ENCODE measurements at regions not wholly inside any gene's neighbourhood (a gene's known extent, or its start where the extent isn't known, plus 50 kb on each side); places are given as distances from the start of the nearest gene placed in this dataset.
"Not testable (repeated sequence)": the region's sequence is repeated elsewhere in the genome, so short reads cannot be mapped to it uniquely, and the experiment has no call there.

- intact Hi-C loops (cut with DNase I; ENCODE audit: low total_unique reads): no loop called here
- no peak for DNase-seq
- H3K4me3 ChIP-seq: no peak overlapping the region
- peaks cover 0 to 5% (median 0%) of the 10 kb centered on the region in 6 donors for H3K4me1 ChIP-seq
- H3K27ac ChIP-seq: no peak overlapping the region
- 69 to 83% (median 73%) methylated on average over 3 of the region's 3 CpGs for WGBS, 5 donors
- no peaks in the 10 kb centered on the region for H3K36me3 ChIP-seq
- no peak for TF ChIP-seq POLR2A (IDR thresholded peaks at IDR 0.05)
- no peak for TF ChIP-seq POLR2AphosphoS5 (IDR thresholded peaks at IDR 0.05)
- TF ChIP-seq, protein P1, sequence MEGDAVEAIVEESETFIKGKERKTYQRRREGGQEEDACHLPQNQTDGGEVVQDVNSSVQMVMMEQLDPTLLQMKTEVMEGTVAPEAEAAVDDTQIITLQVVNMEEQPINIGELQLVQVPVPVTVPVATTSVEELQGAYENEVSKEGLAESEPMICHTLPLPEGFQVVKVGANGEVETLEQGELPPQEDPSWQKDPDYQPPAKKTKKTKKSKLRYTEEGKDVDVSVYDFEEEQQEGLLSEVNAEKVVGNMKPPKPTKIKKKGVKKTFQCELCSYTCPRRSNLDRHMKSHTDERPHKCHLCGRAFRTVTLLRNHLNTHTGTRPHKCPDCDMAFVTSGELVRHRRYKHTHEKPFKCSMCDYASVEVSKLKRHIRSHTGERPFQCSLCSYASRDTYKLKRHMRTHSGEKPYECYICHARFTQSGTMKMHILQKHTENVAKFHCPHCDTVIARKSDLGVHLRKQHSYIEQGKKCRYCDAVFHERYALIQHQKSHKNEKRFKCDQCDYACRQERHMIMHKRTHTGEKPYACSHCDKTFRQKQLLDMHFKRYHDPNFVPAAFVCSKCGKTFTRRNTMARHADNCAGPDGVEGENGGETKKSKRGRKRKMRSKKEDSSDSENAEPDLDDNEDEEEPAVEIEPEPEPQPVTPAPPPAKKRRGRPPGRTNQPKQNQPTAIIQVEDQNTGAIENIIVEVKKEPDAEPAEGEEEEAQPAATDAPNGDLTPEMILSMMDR (IDR thresholded peaks at IDR 0.05 in 8 of 11, conservative IDR thresholded peaks at IDR 0.05 in 3 of 11): no peak
- no peaks in the 10 kb centered on the region for H3K9me3 ChIP-seq
- peaks cover 0 to 6% (median 0%) of the 10 kb centered on the region in 7 donors for H3K27me3 ChIP-seq (replicated peaks in 1 of 7)
Measured at GRCh38 chr17:20797292-20797691, 217.8 kb downstream of the CDRT15L2 start.

GRCh38 chr17:20800146-20800545 lies 220.6 kb downstream of the CDRT15L2 start:
- Histone ChIP-seq H3K4me1 (peaks cover 0 to 5% (median 0%) of the 10 kb centered on the region in 6 donors), H3K36me3 (no peaks in the 10 kb centered on the region), H3K27me3 (replicated peaks in 1 of 7) (peaks cover 0 to 3% (median 0%) of the 10 kb centered on the region in 7 donors), H3K27ac (no peak overlapping the region), H3K9me3 (no peaks in the 10 kb centered on the region), H3K4me3 (no peak overlapping the region)
- TF ChIP-seq POLR2AphosphoS5 (IDR thresholded peaks at IDR 0.05): no peak
- TF ChIP-seq POLR2A (IDR thresholded peaks at IDR 0.05): no peak
- TF ChIP-seq, protein P1 (IDR thresholded peaks at IDR 0.05 in 8 of 11, conservative IDR thresholded peaks at IDR 0.05 in 3 of 11): no peak
- intact Hi-C loops (cut with DNase I; ENCODE audit: low total_unique reads): no loop called here
- no peak for DNase-seq
- 72 to 89% (median 84%) methylated on average over 2 of the region's 2 CpGs for WGBS, 5 donors

GRCh38 chr17:20805751-20806150 lies 226.2 kb downstream of the CDRT15L2 start:
- peaks cover 0 to 5% (median 0%) of the 10 kb centered on the region in 6 donors for H3K4me1 ChIP-seq
- H3K4me3 ChIP-seq: no peak overlapping the region
- peaks cover 0 to 14% (median 11%) of the 10 kb centered on the region in 8 donors for H3K9me3 ChIP-seq
- H3K27ac ChIP-seq: no peak overlapping the region
- H3K36me3 ChIP-seq: no peaks in the 10 kb centered on the region
- intact Hi-C loops (cut with DNase I; ENCODE audit: low total_unique reads): no loop called here
- no peak for DNase-seq
- no peak for TF ChIP-seq POLR2AphosphoS5 (IDR thresholded peaks at IDR 0.05)
- H3K27me3 ChIP-seq (replicated peaks in 1 of 7): no peaks in the 10 kb centered on the region
- WGBS, 5 donors: 80 to 86% (median 84%) methylated on average over 3 of the region's 3 CpGs

DNA sequence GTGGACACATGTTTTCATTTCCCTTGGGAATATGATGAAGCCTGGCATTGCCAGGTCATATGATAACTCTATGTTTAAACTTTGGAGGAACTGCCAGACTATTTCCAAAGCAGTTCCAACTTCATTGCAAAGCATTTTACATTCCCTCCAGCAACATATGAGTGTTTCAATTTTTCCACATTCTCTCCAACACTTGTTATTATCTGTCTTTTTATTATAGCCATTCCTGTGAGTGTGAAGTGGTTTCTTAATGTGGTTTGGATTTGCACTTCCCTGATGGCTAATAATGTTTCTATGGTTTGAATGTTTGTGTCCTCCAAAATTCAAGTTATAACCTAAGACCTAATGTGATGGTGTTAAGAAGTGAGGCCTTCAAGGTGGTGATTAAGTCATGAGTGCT lies 228.0 kb downstream of the CDRT15L2 start:
- H3K27ac ChIP-seq; H3K36me3 ChIP-seq; H3K27me3 ChIP-seq (replicated peaks in 1 of 7); H3K4me1 ChIP-seq; intact Hi-C loops (cut with DNase I; ENCODE audit: low total_unique reads); H3K4me3 ChIP-seq; DNase-seq: not testable (repeated sequence)
- peaks cover 0 to 14% (median 11%) of the 10 kb centered on the region in 8 donors for H3K9me3 ChIP-seq

- H3K27me3 ChIP-seq (replicated peaks in 1 of 7); DNase-seq; H3K4me3 ChIP-seq; H3K36me3 ChIP-seq; H3K4me1 ChIP-seq; intact Hi-C loops (cut with DNase I; ENCODE audit: low total_unique reads); H3K27ac ChIP-seq; H3K9me3 ChIP-seq: not testable (repeated sequence)
- 80 to 90% (median 84%) methylated on average over 5 of the region's 5 CpGs for WGBS, 5 donors
Measured at GRCh38 chr17:20815410-20815809, 227.4 kb downstream of the USP22 start.

GRCh38 chr17:20823905-20824304 lies 218.9 kb downstream of the USP22 start:
- intact Hi-C loops (cut with DNase I; ENCODE audit: low total_unique reads): no loop called here

More at GRCh38 chr17:20823905-20824304, 218.9 kb downstream of the USP22 start:
- 72 to 87% (median 82%) methylated on average over 3 of the region's 3 CpGs for WGBS, 5 donors
- no peak for DNase-seq
- H3K36me3 ChIP-seq: no peaks in the 10 kb centered on the region
- TF ChIP-seq, protein P1 (IDR thresholded peaks at IDR 0.05 in 8 of 11, conservative IDR thresholded peaks at IDR 0.05 in 3 of 11): no peak
- TF ChIP-seq POLR2A (IDR thresholded peaks at IDR 0.05): no peak
- TF ChIP-seq POLR2AphosphoS5 (IDR thresholded peaks at IDR 0.05): no peak
- H3K27me3 ChIP-seq (replicated peaks in 1 of 7): no peaks in the 10 kb centered on the region
- H3K27ac ChIP-seq: no peak overlapping the region
- H3K4me1 ChIP-seq: no peaks in the 10 kb centered on the region
- no peak overlapping the region for H3K4me3 ChIP-seq
- H3K9me3 ChIP-seq: peaks cover 0 to 15% (median 2%) of the 10 kb centered on the region in 8 donors

Data from spleen (tissue), 11 donors.